Heart right ventricle (tissue), 16 donors: ENCODE measurements at regions not wholly inside any gene's neighbourhood (a gene's known extent, or its start where the extent isn't known, plus 50 kb on each side); places are given as distances from the start of the nearest gene placed in this dataset.

ENCODE experiments used
- ATAC-seq, 8 donors: fragments of 200-7000 bp; cut with Tn5 transposase; one replicate each; pipeline ENCODE4 v1.9.1; 2020; ENCODE audit warnings: mild to moderate bottlenecking in 8 of 8, moderate library complexity in 8 of 8, moderate number of reproducible peaks in 1 of 8
- DNase-seq, 2 donors: peaks; one replicate each; pipeline ENCODE4 v3.0.0-alpha.2; 2020
- H3K27ac ChIP-seq, 10 donors: fragments of 200-600 bp; sonication (generic) in 2 of 10; one replicate each; pipeline versions ENCODE4 v1.5.0 to v1.8.0; 2020 to 2022; ENCODE audit warnings: mild to moderate bottlenecking in 3 of 10
- H3K27me3 ChIP-seq, 7 donors: fragments of 200-600 bp; one replicate each; pipeline ENCODE4 v1.8.0; 2021 to 2022; ENCODE audit warnings: mild to moderate bottlenecking in 2 of 7
- H3K36me3 ChIP-seq, 9 donors: fragments of 200-600 bp; sonication (generic) in 1 of 9; one replicate each; pipeline versions ENCODE4 v1.5.0 to v1.8.0; 2020 to 2022; ENCODE audit warnings: mild to moderate bottlenecking in 2 of 9
- H3K4me1 ChIP-seq, 9 donors: fragments of 200-600 bp; sonication (generic) in 1 of 9; one replicate each; pipeline versions ENCODE4 v1.5.0 to v1.8.0; 2020 to 2022; ENCODE audit warnings: mild to moderate bottlenecking in 4 of 9
- H3K4me3 ChIP-seq, 10 donors: fragments of 200-600 bp; sonication (generic) in 2 of 10; one replicate each; pipeline versions ENCODE4 v1.5.0 to v1.8.0; 2020 to 2022; ENCODE audit warnings: mild to moderate bottlenecking in 7 of 10, moderate library complexity in 2 of 10
- H3K9me3 ChIP-seq, 11 donors: fragments of 200-600 bp in 10 of 11; sonication (generic) in 2 of 11; one replicate each; pipeline versions ENCODE4 v1.5.0 to v1.8.0; 2013 to 2022; ENCODE audit warnings: mild to moderate bottlenecking in 2 of 11, control low read depth in 1 of 11, moderate library complexity in 1 of 11
- WGBS, 2 donors: extraction: QIAGEN DNeasy Blood & Tissue Kit; methylation state at CpG; one replicate each; pipeline ENCODE4 v1.1.7; 2013; ENCODE audit warnings: inconsistent platforms in 1 of 2; 5-methylcytosine and 5-hydroxymethylcytosine counted together
- intact Hi-C, 10 donors: fragments of 100-400 bp; cut with DNase I; formaldehyde crosslinking; loops; one replicate each; pipeline versions ENCODE4 v1.11.1 to v1.14.2; 2022
- TF ChIP-seq, protein P1 (sequence below), 9 donors: fragments of 200-600 bp; sonication (generic) in 2 of 9; IDR thresholded peaks; one replicate each; pipeline versions ENCODE4 v1.5.0 to v1.8.0; 2021 to 2022; ENCODE audit warnings: antibody characterized with exemption in 9 of 9, mild to moderate bottlenecking in 5 of 9, moderate library complexity in 1 of 9
- donor health status: Arrhythmogenic right ventricular cardiomyopathy.
- donor health status: ischemic (EF 13 %, LVEDD 7.1; RV severe dilation, severe dysfunction).
- donor health status: healthy with polysubstance abuse.
- donor health status: DM: no; HTN: yes; CAD: no.
- donor health status: DM: no; HTN: no; CAD: no.
- donor health status: ischemic (EF 25% LVEDD 6.9; RV normal size, moderate dysfunction).
- donor health status: ischemic (EF 25% LVEDD 5.7; RV mildly dilated, moderate dysfunction).
- donor health status: healthy.
- donor health status: DM: yes; HTN: yes; CAD: no.
- donor health status: Ischemic cardiomyopathy.
- donor health status: ischemic (EF 35%, LVEDD 5.7; RV mildly dilated, moderate dysfunction).
- donor health status: nonischemic (EF 11% LVEDD 7.7; RV severe dilation, severe dysfunction).
- donor health status: DM: yes; HTN: yes; CAD: no.
- donor health status: PGD.
- donor health status: ischemic (EF 29% LVEDD 5.4; RV normal size, mild dysfunction).
- donor health status: nonischemic (EF 23%, LVEDD 6.1; RV moderate dilation, normal function).

DNA sequence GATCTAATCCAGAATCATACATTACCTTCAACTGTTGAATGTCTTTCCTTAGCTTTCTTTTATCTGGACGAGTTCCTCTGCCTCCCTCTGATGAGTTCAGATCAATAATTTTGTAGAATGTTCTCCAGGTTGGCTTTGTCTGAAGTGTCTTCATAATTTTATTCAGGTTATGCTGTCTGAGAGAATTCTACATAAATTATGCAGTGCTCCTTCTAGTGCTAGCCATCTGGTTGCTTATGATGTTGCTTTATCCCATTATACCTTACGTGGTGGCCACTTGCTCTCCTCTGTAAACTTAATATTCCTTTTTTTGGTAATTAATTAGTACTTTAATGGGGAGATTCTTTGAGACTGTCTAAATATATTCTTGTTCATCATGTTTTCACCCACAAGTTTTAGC, 67.7 kb upstream of the PTCHD4 start:
- DNase-seq = no peak
- 88 to 93% methylated on average over 2 of the region's 2 CpGs for WGBS, 2 donors
- H3K27me3 ChIP-seq = no peaks in the 10 kb centered on the region
- no peaks in the 10 kb centered on the region for H3K4me1 ChIP-seq
- intact Hi-C loops = no loop called here
- no peak overlapping the region for H3K4me3 ChIP-seq
- ATAC-seq = no peak
- no peaks in the 10 kb centered on the region for H3K9me3 ChIP-seq
- H3K36me3 ChIP-seq = no peaks in the 10 kb centered on the region
- H3K27ac ChIP-seq = no peak overlapping the region
- TF ChIP-seq, protein P1, sequence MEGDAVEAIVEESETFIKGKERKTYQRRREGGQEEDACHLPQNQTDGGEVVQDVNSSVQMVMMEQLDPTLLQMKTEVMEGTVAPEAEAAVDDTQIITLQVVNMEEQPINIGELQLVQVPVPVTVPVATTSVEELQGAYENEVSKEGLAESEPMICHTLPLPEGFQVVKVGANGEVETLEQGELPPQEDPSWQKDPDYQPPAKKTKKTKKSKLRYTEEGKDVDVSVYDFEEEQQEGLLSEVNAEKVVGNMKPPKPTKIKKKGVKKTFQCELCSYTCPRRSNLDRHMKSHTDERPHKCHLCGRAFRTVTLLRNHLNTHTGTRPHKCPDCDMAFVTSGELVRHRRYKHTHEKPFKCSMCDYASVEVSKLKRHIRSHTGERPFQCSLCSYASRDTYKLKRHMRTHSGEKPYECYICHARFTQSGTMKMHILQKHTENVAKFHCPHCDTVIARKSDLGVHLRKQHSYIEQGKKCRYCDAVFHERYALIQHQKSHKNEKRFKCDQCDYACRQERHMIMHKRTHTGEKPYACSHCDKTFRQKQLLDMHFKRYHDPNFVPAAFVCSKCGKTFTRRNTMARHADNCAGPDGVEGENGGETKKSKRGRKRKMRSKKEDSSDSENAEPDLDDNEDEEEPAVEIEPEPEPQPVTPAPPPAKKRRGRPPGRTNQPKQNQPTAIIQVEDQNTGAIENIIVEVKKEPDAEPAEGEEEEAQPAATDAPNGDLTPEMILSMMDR (IDR thresholded peaks at IDR 0.05) = no peak

GRCh38 chr6:48177786-48178185, 66.8 kb upstream of the PTCHD4 start:
- no peak overlapping the region for H3K27ac ChIP-seq
- H3K4me1 ChIP-seq = no peaks in the 10 kb centered on the region
- intact Hi-C loops = no loop called here
- H3K9me3 ChIP-seq = no peaks in the 10 kb centered on the region
- no peaks in the 10 kb centered on the region for H3K36me3 ChIP-seq
- DNase-seq = no peak
- no peaks in the 10 kb centered on the region for H3K27me3 ChIP-seq
- no peak for ATAC-seq
- TF ChIP-seq, protein P1 (IDR thresholded peaks at IDR 0.05) = no peak
- WGBS, 2 donors = 91 to 93% methylated on average over 3 of the region's 3 CpGs
- no peak overlapping the region for H3K4me3 ChIP-seq

DNA sequence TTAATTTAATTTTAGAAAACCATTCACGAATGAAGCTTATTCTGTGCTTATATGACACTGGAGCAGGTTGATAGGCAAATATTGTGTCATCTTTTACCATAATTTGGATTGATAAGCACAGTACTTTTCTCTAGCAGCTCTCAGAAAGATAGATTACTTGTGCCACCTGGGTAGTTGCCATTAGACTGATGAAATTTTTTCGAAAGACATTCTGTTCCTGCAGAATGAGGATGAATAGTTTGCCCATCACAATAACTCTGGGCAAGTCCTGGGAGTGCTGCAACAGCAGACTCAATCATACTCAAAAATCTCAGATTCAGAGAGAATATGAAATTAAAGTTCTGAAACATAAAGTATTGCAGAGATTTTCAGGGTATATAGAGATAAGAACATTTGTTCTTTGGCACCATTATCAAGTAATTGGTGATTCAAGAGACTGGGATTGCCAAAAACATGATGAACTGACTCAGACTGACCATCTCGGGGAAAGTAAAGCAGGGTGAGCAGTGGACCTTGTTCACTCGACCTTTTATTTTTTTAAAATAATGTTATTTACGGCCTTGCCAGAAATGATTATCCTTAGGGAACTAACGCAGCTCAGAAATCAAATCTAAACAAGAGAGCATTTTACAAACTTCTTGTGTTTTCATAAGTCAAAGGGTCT, 65.8 kb upstream of the PTCHD4 start:
- intact Hi-C loops = no loop called here
- 70 to 73% methylated on average over 6 of the region's 6 CpGs for WGBS, 2 donors
- H3K36me3 ChIP-seq = no peaks in the 10 kb centered on the region
- H3K27ac ChIP-seq = no peak overlapping the region
- H3K9me3 ChIP-seq = no peaks in the 10 kb centered on the region
- ATAC-seq = no peak
- TF ChIP-seq, protein P1 (IDR thresholded peaks at IDR 0.05) = no peak
- H3K4me1 ChIP-seq = no peaks in the 10 kb centered on the region
- no peak for DNase-seq
- no peaks in the 10 kb centered on the region for H3K27me3 ChIP-seq
- no peak overlapping the region for H3K4me3 ChIP-seq

DNA sequence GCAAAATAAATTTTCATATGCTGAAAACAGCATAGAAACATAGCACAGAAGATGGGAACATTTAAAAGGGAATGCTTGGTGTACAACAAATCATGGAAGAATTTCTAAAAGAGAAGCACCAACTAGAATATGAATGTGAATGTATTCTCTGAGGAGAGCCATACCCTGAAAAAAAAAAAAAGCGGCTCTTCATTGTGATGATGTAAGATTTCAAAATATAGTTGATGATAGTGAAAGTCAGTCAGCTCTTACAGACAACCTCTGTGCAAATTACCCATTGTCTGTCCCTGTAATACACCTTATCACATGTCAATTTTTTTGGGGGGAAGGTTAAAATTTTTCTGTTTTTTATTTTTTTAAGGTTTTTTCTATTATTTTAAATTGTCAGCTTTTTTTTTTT, 58.6 kb upstream of the PTCHD4 start:
- intact Hi-C loops = no loop called here
- 76 to 81% methylated on average over 1 of the region's 1 CpG for WGBS, 2 donors
- Histone ChIP-seq H3K36me3 (no peaks in the 10 kb centered on the region), H3K9me3 (no peaks in the 10 kb centered on the region), H3K4me1 (no peaks in the 10 kb centered on the region), H3K27ac (no peak overlapping the region), H3K4me3 (no peak overlapping the region), H3K27me3 (no peaks in the 10 kb centered on the region)
- TF ChIP-seq, protein P1 (IDR thresholded peaks at IDR 0.05) = no peak
- DNase-seq (no peak), ATAC-seq (no peak)
